ENCODE measurements at regions not wholly inside any gene's neighbourhood (a gene's known extent, or its start where the extent isn't known, plus 50 kb on each side); places are given as distances from the start of the nearest gene placed in this dataset.

- FAIRE-seq: no peak
- CTCF ChIA-PET (ENCODE audit: low intra/inter-chr PET ratio, low total read pairs): no interaction called here
Measured at GRCh38 chr4:115841871-115842270, 728.5 kb upstream of the NDST4 start.

More at GRCh38 chr4:115841871-115842270, 728.5 kb upstream of the NDST4 start:
- POLR2A ChIA-PET: no interaction called here
- intact Hi-C loops (cut with micrococcal nuclease; ENCODE audit: unreplicated experiment): no loop called here
- no peak overlapping the region for H3K9ac ChIP-seq (ENCODE audit: insufficient read depth, low read depth, low read length)
- no peak overlapping the region for H3K4me3 ChIP-seq (replicated peaks in 1 of 3; ENCODE audit: insufficient read depth in 1 of 3, low read depth in 2 of 3, low read length in 3 of 3)
- no peak overlapping the region for H3K4me2 ChIP-seq (ENCODE audit: low read depth, low read length)
- ATAC-seq (no peak), DNase-seq (ENCODE audit: low spot score) (no peak)
- no TSS peak for BruUV-seq (replicated peaks)
- H3K36me3 ChIP-seq (replicated peaks in 1 of 2; ENCODE audit: control insufficient read depth in 1 of 2, insufficient read depth in 2 of 2, low read length in 2 of 2): no peaks in the 10 kb centered on the region
- TF ChIP-seq PRDM10 (CRISPR knock-in tag; IDR thresholded peaks at IDR 0.05; ENCODE audit: low read depth) (no peak), ZNF589 (CRISPR knock-in tag; conservative IDR thresholded peaks at IDR 0.05) (no peak), CBFB (CRISPR knock-in tag; IDR thresholded peaks at IDR 0.05) (no peak), ZNF280D (CRISPR knock-in tag; IDR thresholded peaks at IDR 0.05) (no peak), ZBTB14 (CRISPR knock-in tag; IDR thresholded peaks at IDR 0.05) (no peak), NCOR1 (IDR thresholded peaks at IDR 0.05; ENCODE audit: borderline replicate concordance, low read length) (no peak), ZNF674 (CRISPR knock-in tag; IDR thresholded peaks at IDR 0.05; ENCODE audit: low read depth) (no peak)
- no peaks in the 10 kb centered on the region for H4K20me1 ChIP-seq (ENCODE audit: insufficient read depth, low read length)
- in situ Hi-C loops (cut with HindIII; ENCODE audit: extremely low pct_ligation_motif_present, low pct_unique_long_range_greater_than_20kb): no loop called here
- no peaks in the 10 kb centered on the region for H3K79me2 ChIP-seq (ENCODE audit: insufficient read depth, low read length)
- no peak overlapping the region for H3K27ac ChIP-seq (ENCODE audit: extremely low read length, insufficient read depth, low read length)
- H3K27me3 ChIP-seq (ENCODE audit: control insufficient read depth in 1 of 2, insufficient read depth in 2 of 2, low read length in 2 of 2): no peaks in the 10 kb centered on the region
- no peak overlapping the region for H2AFZ ChIP-seq (ENCODE audit: low read length)
- H3K9me3 ChIP-seq (ENCODE audit: low read length): no peaks in the 10 kb centered on the region
- peaks cover 12% of the 10 kb centered on the region for H3K4me1 ChIP-seq (ENCODE audit: insufficient read depth, low read length)

Data from HepG2 (cell line).